Mucosa of rectum (tissue), 2 donors: ENCODE measurements at regions not wholly inside any gene's neighbourhood (a gene's known extent, or its start where the extent isn't known, plus 50 kb on each side); places are given as distances from the start of the nearest gene placed in this dataset.

ENCODE experiments used
- H3K27ac ChIP-seq, 2 donors: one replicate each; pipeline ENCODE4 v1.7.0; 2013; ENCODE audit warnings: inconsistent platforms in 2 of 2, low read depth in 2 of 2, low read length in 2 of 2
- H3K27me3 ChIP-seq, 2 donors: one replicate each; pipeline ENCODE4 v1.7.0; 2013; ENCODE audit warnings: low read length in 2 of 2; ENCODE audit not compliant: control insufficient read depth in 2 of 2, insufficient read depth in 2 of 2
- H3K36me3 ChIP-seq, 2 donors: one replicate each; pipeline ENCODE4 v1.7.0; 2013; ENCODE audit warnings: low read length in 2 of 2; ENCODE audit not compliant: control insufficient read depth in 2 of 2, insufficient read depth in 2 of 2
- H3K4me1 ChIP-seq, 2 donors: one replicate each; pipeline ENCODE4 v1.7.0; 2013; ENCODE audit warnings: low read length in 2 of 2, mild to moderate bottlenecking in 1 of 2; ENCODE audit not compliant: control insufficient read depth in 2 of 2, insufficient read depth in 2 of 2
- H3K4me3 ChIP-seq, 2 donors: one replicate each; pipeline ENCODE4 v1.7.0; 2013; ENCODE audit warnings: low read length in 2 of 2
- H3K9ac ChIP-seq, 2 donors: one replicate each; pipeline ENCODE4 v1.7.0; 2013; ENCODE audit warnings: low read length in 2 of 2, low read depth in 1 of 2, mild to moderate bottlenecking in 1 of 2
- H3K9me3 ChIP-seq, 2 donors: one replicate each; pipeline ENCODE4 v1.7.0; 2013; ENCODE audit warnings: low read length in 2 of 2; ENCODE audit not compliant: control insufficient read depth in 2 of 2
- donor health status: healthy.
- donor health status: Normal muscosa, but diverticular disease.

DNA sequence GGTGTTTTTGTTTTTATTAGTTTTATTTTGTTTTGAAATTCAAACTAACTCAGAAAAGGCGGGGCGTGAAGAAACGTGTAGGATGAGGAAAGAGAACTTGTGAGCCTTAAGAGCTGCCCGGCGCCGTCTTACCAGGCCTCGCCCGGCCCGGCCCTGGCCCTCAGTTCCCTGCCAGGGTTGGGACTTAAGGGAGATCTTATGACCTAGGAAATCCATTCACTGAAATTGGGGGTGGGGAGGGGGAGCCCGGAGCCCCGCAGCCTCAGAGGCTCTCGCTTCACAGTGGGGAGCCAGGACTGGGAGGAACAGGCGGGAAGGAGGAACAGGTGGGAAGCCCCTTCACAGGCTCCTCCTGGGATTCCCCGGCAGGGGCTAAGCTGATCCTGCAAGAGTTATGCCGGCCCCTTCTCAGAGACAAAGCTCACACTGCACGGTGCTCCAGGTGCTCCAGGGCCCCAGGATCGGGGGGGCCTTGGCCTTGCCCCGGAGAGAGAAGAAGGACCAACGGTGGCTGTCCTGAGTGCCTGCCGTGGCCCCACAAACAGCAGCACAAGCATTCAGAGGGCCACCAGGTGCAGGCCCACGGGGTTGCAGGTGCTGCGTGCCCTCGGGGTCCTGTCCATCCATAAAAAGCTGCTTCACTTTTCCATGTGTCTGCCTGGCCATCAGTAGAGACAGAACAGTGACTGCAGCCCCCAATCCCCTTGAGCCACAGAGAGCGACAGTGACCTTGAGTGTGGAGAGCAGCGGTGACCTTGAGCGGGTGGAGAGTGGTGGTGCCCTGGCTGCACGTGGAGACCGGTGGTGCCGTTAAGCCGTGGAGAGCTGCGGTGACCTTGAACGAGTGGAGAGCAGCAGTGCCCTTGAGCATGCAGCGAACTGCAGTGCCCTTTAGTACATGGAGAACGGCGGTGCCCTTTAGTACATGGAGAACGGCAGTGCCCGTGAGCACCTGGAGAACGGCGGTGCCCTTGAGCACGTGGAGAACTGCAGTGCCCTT, 152.7 kb downstream of the DLL1 start:
- no peaks in the 10 kb centered on the region for H3K9me3 ChIP-seq
- H3K36me3 ChIP-seq, result no peaks in the 10 kb centered on the region
- H3K4me1 ChIP-seq, result no peaks in the 10 kb centered on the region
- H3K27me3 ChIP-seq, result no peaks in the 10 kb centered on the region
- peak overlapping the region; percentile 20 to 58 for H3K27ac ChIP-seq
- H3K9ac ChIP-seq, result no peak overlapping the region
- H3K4me3 ChIP-seq, result no peak overlapping the region

DNA sequence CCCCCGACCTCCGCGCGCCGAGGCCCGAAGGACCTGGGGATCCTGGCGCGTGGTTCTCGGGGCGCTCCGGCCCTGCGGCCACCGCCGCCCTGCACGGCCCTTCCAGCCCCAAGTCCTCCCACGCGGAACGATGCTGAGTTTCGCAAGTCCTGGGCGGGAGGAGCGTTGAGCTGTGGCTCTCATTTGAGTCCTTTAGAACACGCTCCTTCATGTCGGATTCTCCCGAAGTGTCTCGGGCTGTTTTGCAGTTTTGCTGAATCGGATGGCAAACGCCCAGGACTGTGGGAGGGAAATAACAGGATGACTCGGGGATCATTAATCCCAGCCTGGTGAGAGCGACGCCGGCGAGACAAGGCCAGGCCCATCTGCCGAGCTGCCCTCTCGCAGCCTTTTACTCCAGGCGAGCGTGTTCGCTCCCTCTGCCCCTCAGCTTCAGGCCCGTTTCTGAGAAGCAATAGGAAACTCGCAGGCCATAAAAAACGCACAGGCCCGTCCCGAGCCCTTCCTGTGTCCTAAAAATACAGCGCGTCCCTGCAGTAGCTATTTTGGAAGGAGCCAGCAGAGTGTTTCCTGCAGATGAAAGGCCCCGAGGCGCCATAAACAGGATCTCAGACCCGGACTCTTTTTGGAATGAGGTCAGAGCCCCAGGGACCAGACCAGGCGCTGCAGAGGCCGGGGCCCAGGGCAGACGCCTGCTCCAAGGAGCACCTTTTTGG, 153.5 kb downstream of the DLL1 start:
- H3K9ac ChIP-seq, result no peak overlapping the region
- no peaks in the 10 kb centered on the region for H3K27me3 ChIP-seq
- H3K27ac ChIP-seq, result peak overlapping the region; percentile 20 to 58
- H3K4me3 ChIP-seq, result no peak overlapping the region
- no peaks in the 10 kb centered on the region for H3K4me1 ChIP-seq
- H3K9me3 ChIP-seq, result no peaks in the 10 kb centered on the region
- H3K36me3 ChIP-seq, result no peaks in the 10 kb centered on the region

DNA sequence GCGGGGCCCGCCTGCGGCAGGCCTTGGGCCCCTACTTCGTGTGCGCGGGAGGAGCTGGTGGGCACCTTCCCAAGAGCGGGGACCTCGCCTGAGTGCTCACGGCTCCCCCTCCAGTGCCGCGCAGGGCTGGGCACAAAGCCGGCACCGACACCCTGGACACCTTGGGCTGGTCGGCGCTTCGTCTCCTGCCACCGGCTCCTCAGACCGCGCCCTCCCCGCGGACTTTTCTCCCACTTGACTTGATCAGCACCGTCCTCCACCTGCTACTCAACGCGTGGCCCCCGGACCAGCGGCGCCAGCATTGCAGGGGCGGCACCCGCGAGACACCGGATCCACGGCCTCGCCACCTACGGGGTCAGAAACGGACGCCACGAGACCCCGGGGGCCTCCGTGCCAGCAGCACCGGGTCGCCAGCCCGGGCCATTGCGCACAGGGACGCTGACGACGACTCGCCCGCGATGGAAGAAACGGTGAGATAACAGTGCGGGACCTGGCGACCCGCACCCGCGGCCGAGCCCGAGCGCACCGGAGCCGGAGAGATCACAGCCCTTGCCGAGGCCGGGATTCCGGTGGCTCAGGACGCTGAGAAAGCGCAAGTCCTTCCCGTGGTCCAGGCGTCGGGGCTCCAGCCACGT, 154.2 kb downstream of the DLL1 start:
- H3K4me3 ChIP-seq, result no peak overlapping the region

DNA sequence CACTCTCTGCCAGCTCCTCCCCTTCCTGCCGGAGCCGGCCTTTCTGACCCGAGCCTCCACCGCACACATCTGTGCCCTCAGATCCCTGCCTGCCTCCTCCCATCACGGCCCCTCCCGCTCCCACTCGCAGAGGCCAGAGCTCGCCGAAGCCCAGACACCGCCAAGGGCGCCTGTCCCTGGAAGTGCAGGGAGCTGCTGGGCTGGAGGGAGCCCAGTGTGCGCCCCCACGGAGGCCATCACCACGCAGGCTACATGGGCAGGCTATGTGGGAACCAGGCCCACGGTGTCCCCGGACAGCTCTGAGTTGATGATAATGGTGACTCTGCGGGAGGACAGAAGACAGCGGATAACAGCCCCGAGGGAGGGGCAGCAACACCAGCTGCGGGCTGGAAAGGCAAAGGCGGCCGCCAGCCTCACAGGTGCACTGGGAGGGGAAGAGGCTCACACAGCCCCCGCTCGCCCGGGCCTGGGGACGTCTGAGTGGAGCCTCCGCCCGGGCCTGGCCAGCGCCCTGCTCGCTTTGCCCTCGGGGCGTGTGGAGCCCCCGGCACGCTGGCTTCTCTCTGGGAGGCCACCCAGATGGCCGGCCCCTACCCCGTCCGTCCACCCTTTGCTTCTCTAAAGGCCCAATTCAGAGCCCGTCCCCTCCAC, 154.9 kb downstream of the DLL1 start:
- H3K9ac ChIP-seq, result no peak overlapping the region
- H3K27me3 ChIP-seq, result no peaks in the 10 kb centered on the region
- H3K4me1 ChIP-seq, result no peaks in the 10 kb centered on the region
- H3K36me3 ChIP-seq, result no peaks in the 10 kb centered on the region
- H3K4me3 ChIP-seq, result no peak overlapping the region
- no peaks in the 10 kb centered on the region for H3K9me3 ChIP-seq
- no peak overlapping the region for H3K27ac ChIP-seq

More for the DNA sequence above, 154.2 kb downstream of the DLL1 start:
- Histone ChIP-seq H3K27ac (peak overlapping the region in 1 of 2 donors; percentile 58), H3K4me1 (no peaks in the 10 kb centered on the region), H3K9me3 (no peaks in the 10 kb centered on the region), H3K27me3 (no peaks in the 10 kb centered on the region), H3K36me3 (no peaks in the 10 kb centered on the region), H3K9ac (no peak overlapping the region)

DNA sequence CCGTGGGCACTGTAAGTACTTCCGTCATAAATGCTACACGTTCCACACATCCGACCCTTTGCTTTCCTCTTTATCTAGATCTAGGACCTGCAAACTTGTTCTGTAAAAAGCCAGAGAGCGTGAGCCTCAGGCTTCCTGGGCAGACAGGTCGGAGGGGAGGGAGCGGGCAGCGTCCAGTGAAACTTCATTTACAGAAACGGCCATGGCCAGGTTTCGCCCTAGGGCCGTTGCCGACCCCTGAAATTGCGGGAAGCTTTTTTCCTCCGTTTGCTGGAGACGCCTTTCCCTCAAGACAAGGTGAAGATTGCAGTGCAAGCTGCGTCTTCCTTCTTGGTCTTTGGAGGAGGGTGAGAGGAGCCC, 155.4 kb downstream of the DLL1 start:
- Histone ChIP-seq H3K4me3 (no peak overlapping the region), H3K27ac (no peak overlapping the region), H3K27me3 (no peaks in the 10 kb centered on the region), H3K36me3 (no peaks in the 10 kb centered on the region), H3K9ac (no peak overlapping the region), H3K9me3 (no peaks in the 10 kb centered on the region), H3K4me1 (no peaks in the 10 kb centered on the region)

DNA sequence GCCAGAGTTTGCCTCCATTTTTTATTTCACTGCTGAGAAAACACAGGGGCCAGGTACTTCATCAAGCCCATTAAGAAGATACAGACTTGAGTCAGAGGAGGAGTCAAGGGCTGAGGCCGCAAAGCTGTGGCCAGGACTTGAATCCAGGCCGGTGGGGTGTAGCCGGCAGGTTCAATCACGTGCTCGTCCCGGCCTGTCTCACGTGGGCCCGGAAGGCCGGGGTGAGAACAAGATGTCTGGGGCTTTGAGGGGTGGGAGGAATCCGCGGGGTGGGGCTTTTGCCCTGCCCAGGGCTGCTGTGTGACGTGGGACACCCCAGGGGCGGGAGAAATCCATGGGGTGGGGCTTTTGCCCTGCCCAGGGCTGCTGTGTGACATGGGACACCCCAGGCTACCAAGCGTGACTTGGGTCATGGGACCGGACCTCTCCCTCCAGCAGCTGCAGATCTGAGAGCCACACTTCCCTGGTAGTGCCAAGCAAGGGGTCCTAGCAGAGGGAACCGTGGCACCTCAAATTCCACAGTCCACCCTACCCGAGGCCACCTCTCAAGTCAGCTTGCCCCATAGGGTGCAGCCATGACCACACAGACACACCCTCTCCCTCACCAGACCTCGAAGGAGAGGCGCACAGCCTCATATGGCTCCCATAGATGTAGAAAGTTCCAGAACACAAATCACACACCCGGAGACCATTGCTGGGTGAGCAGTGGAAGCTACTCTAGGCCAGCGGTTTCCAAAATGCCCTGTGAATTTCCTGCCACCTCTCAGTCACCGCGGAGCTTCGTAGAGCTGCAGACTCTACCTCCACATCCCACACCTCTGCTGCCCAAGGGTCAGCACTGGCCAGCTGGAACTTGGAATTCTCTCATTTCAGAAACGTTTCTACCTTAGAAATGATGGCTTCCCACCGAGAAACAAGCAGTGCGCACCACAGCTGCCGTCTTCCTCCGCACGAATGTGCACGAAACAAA, 156.1 kb downstream of the DLL1 start:
- Histone ChIP-seq H3K4me1 (no peaks in the 10 kb centered on the region), H3K27ac (no peak overlapping the region), H3K27me3 (no peaks in the 10 kb centered on the region), H3K36me3 (no peaks in the 10 kb centered on the region), H3K9me3 (no peaks in the 10 kb centered on the region), H3K4me3 (no peak overlapping the region), H3K9ac (no peak overlapping the region)

DNA sequence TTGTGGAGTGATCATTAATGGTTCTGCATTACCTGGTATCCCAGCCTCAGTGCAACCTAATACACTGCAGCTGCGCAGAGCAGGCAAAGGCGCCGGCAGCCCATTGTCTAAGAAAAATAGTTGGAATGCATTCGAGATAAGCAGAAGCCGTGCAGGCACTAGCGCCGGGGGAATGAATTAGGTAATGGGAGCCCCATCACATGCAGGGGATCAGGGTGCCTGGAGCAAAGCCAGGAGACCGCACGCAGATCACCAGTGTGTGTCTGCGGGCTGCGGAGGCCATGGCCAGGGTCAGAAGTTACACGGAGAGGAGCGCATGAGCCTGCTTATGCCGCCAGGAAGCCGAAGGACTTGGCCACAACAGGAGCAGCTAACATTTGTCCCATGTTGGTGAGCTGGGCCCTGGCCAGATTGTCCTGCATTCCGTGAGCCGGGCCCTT, 156.8 kb downstream of the DLL1 start:
- Histone ChIP-seq H3K27me3 (no peaks in the 10 kb centered on the region), H3K9me3 (no peaks in the 10 kb centered on the region), H3K9ac (no peak overlapping the region), H3K4me1 (peaks cover 0 to 3% of the 10 kb centered on the region in 2 donors), H3K4me3 (no peak overlapping the region), H3K27ac (no peak overlapping the region), H3K36me3 (no peaks in the 10 kb centered on the region)

DNA sequence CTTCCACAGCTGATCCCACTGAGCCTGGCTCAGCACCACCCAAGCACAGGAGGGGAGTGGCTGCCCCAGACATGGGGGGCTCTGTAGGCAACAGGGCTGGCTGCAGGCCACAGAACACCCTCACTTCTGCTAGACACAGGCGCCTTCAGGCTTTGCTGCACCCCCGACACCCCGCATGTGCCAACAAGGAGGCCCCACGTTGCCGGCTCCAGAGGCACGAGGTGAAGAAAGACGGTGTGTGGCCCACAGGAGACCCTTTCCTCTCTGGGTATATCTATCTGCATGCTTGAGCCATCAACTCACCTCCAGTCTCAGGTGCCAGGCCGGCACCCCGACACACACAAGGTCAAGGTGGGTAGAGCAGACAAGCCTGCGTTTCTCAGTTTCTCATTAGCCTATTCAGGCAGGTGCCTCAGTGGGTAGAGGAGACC, 158.3 kb downstream of the DLL1 start:
- Histone ChIP-seq H3K9ac (no peak overlapping the region), H3K4me3 (no peak overlapping the region), H3K27me3 (no peaks in the 10 kb centered on the region), H3K9me3 (no peaks in the 10 kb centered on the region), H3K4me1 (peaks cover 0 to 3% of the 10 kb centered on the region in 2 donors), H3K27ac (no peak overlapping the region), H3K36me3 (no peaks in the 10 kb centered on the region)

DNA sequence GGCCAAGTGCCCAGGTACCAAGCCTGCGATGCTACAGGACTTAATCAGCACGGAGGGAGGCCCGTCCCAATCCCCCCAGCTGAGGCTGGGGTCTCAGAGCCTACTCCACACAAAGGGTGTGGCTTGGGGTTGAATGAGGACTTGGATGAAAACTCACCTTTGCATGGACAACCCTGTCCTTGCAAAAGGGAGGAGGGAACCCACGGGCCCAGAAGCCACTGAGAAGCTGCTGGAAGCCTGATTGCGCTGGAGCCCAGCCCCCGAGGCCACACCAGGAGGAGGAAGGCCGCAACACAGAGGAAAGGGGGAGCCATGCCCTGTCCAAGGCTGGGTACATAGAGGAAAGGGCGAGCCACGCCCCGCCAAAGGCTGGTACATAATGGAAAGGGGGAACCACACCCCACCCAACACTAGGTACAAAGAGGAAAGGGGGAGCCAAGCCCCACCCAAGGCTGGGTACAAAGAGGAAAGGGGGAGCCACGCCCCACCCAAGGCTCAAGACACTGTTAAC, 158.8 kb downstream of the DLL1 start:
- peaks cover 0 to 3% of the 10 kb centered on the region in 2 donors for H3K4me1 ChIP-seq
- no peak overlapping the region for H3K9ac ChIP-seq
- no peak overlapping the region for H3K27ac ChIP-seq
- H3K27me3 ChIP-seq, result no peaks in the 10 kb centered on the region
- H3K36me3 ChIP-seq, result no peaks in the 10 kb centered on the region
- no peaks in the 10 kb centered on the region for H3K9me3 ChIP-seq
- H3K4me3 ChIP-seq, result no peak overlapping the region
